ENCODE measurements at regions not wholly inside any gene's neighbourhood (a gene's known extent, or its start where the extent isn't known, plus 50 kb on each side); places are given as distances from the start of the nearest gene placed in this dataset.
A peak's percentile ranks its signal among the peaks of the same experiment; 100 is the strongest.
"Not testable (repeated sequence)": the region's sequence is repeated elsewhere in the genome, so short reads cannot be mapped to it uniquely, and the experiment has no call there.

- DNase-seq = no peak
Observed at GRCh38 chr2:225236769-225237323, 162.7 kb upstream of the NYAP2 start.

- no peak for DNase-seq
Observed at GRCh38 chr2:225233234-225233633, 166.3 kb upstream of the NYAP2 start.

GRCh38 chr2:225231900-225232299 lies 167.6 kb upstream of the NYAP2 start:
- DNase-seq = no peak

- not testable (repeated sequence) for DNase-seq
Observed at GRCh38 chr2:225229346-225229745, 170.2 kb upstream of the NYAP2 start.

- no peak for DNase-seq
Observed at GRCh38 chr2:225226441-225226840, 173.1 kb upstream of the NYAP2 start.

- DNase-seq = no peak
Observed at GRCh38 chr2:225223301-225223700, 176.2 kb upstream of the NYAP2 start.

GRCh38 chr2:225207471-225207870 lies 165.2 kb upstream of the DOCK10 start:
- no peak for DNase-seq

GRCh38 chr2:225207043-225207442 lies 164.8 kb upstream of the DOCK10 start:
- no peak for DNase-seq

- DNase-seq = no peak
Observed at GRCh38 chr2:225196579-225196978, 154.3 kb upstream of the DOCK10 start.

- DNase-seq = no peak
Observed at GRCh38 chr2:225192869-225193268, 150.6 kb upstream of the DOCK10 start.

GRCh38 chr2:225190987-225191386 lies 148.7 kb upstream of the DOCK10 start:
- DNase-seq = no peak

- DNase-seq = no peak
Observed at GRCh38 chr2:225184948-225185347, 142.7 kb upstream of the DOCK10 start.

- DNase-seq = no peak
Observed at GRCh38 chr2:225182126-225182525, 139.9 kb upstream of the DOCK10 start.

- no peak for DNase-seq
Observed at GRCh38 chr2:225177098-225177497, 134.8 kb upstream of the DOCK10 start.

GRCh38 chr2:225173909-225174308 lies 131.6 kb upstream of the DOCK10 start:
- no peak for DNase-seq

GRCh38 chr2:225171350-225171749 lies 129.1 kb upstream of the DOCK10 start:
- DNase-seq = peak; percentile 47 to 67 (median 64)

- no peak for DNase-seq
Observed at GRCh38 chr2:225170162-225170561, 127.9 kb upstream of the DOCK10 start.

GRCh38 chr2:225169396-225169795 lies 127.1 kb upstream of the DOCK10 start:
- no peak for DNase-seq

- peak in 1 of 3 donors; percentile 26 for DNase-seq
Observed at GRCh38 chr2:225165052-225165451, 122.8 kb upstream of the DOCK10 start.

GRCh38 chr2:225164401-225165050 lies 122.3 kb upstream of the DOCK10 start:
- DNase-seq = peak; percentile 22 to 45 (median 27)

GRCh38 chr2:225158360-225158759 lies 116.1 kb upstream of the DOCK10 start:
- no peak for DNase-seq

GRCh38 chr2:225156853-225157451 lies 114.7 kb upstream of the DOCK10 start:
- no peak for DNase-seq

GRCh38 chr2:225140723-225141122 lies 98.5 kb upstream of the DOCK10 start:
- no peak for DNase-seq

GRCh38 chr2:225137971-225138370 lies 95.7 kb upstream of the DOCK10 start:
- no peak for DNase-seq

- no peak for DNase-seq
Observed at GRCh38 chr2:225136552-225136951, 94.3 kb upstream of the DOCK10 start.
